Suppressor macrophage treated with lipopolysaccharide for 4 hours (primary cell): ENCODE measurements at regions not wholly inside any gene's neighbourhood (a gene's known extent, or its start where the extent isn't known, plus 50 kb on each side); places are given as distances from the start of the nearest gene placed in this dataset.

Experiments
- DNase-seq: peaks from one replicate; pipeline ENCODE4 v3.0.0-alpha.2; 2020

DNA sequence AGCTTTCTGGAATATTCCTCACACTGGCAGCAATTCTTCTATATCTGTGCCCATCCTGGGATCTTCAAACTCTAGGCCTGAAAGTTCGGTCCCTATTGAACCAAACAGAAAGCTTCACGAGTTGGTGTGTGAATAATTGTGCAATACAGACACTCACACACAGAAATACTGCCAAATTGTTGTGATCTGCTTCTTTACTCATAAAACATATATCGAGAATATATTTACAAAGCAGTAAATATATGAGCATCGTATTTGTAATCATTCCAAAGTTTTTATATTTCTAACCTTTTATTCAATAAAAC is 56.6 kb upstream of the BEX4 start:
- DNase-seq = no peak

DNA sequence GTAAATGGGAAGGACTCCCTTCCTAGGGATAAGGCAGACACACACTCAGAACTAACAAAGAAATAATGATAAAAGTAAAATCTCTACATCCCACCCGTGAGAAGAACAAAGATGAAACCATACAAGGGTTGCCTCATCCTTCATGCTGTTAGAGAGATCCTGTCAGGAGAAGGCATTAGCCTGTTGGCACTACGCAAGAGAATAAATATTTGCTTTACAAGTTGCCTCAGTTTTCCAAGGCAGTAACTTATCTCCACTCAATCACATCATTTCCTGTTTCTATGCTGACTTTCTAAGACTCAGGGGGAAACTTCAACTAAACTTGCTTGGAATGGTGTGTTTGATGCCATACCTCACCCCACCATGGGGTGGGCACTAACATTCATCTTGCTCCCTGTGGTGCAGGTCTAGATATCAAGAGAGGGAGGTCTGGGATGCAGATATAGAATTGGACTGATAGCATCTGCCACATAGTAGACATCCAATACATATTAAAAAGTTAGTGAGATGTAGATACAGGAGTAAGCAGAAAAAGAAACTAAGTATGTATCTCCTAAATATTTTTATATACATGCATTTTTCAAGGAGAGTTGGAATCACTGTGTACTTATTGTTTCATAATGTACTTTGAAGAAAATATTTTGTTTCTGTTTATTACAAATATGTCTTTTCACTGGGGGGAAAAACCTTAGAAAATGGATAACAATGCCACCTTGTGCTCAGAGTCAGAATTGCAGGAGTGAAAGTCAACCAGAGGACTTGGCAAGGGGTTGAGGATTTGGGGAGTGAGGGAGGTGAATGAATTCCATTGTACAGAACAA is 57.2 kb upstream of the BEX4 start:
- DNase-seq = peak; percentile 38

DNA sequence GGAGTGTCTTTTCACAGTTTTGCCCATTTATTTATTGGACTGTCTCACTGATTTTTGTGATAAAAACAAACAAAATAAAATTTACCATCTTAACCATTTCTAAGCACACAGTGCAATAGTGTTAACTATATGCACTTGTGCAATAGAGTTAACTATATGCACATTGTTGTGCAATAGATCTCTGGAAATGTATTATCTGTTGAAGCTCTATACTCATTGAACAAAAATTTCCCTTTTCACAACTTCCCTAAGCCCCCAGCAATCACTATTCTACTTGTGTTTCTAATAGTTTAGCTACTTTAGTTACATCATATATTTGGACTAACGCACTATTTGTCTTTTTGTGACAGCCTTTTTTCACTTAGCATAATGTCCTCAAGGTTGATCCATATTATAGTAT is 59.7 kb upstream of the BEX4 start:
- no peak for DNase-seq

DNA sequence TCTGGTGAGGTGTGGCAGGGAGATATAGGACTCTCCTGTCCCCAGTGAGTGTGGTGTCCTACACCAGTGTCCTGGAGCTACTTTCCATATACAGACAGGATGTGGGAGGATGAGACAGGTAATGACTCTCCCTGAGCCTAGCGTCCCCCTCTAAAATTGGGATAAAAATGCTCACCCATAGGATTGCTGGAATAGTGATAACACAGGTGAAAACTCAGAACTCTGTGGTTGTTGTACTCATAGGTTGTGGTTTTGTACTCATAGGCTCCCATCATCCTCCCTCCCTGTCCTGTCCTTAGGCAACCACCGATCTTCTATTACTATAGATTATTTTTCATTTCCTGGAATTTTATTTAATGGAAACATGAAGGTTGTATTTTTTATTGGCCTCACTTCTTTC is 60.7 kb upstream of the NXF3 start:
- DNase-seq = no peak

DNA sequence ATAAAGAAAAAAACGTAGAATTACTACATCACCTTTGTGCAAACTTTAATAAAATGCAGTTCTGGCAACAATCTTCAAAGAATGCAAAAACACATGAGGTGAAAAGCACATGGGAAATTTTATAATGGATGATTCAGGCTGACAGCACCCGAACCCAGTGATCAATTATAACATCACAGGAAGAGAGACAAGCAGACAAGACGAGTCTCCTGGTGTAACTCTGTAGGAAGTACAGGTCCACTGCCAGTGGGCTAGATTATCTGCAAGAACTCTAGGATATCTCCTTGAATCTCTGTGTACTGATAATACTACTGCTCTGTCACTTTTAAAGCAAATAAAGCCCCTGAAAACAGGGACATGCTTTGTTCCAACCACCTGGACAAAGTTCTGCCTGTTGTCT is 58.9 kb upstream of the NXF3 start:
- no peak for DNase-seq

DNA sequence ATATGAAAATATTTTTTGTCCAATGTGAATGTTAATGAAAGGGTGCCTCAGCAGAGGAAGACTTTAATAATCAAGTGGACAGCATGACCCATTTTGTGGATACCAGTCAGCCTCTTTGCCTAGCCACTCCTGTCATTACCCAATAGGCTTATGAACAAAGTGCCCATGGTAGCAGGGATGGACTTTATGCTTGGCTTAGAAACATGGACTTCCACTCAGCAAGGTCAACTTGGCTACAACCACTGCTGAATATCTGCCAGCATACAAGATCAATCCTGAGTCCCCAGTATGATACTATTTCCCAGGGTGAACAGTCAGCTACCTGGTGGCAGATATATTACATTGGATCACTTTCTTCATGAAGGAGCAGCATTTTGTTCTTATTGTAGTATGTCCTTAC is 56.7 kb upstream of the NXF3 start:
- no peak for DNase-seq

DNA sequence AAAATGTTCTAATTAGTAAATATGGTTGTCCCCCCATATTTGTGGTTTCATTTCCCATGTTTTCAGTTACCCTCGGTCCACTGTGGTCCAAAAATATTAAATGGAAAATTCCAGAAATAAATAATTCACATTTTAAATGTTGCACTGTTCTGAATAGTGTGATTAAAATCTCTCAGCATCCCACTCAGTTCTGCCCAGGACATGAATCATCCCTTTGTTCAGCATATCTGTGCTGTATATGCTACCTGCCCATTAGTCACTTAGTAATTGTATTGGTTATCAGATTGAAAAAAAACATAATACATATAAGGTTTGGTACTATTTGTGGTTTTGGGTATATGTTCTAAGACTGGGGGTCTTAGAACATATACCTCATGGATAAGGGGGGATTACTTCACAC is 55.1 kb upstream of the NXF3 start:
- no peak for DNase-seq
